GM23248 (cell line): ENCODE measurements at regions not wholly inside any gene's neighbourhood (a gene's known extent, or its start where the extent isn't known, plus 50 kb on each side); places are given as distances from the start of the nearest gene placed in this dataset.

Experiments
- EZH2 ChIP-seq: fragments of 200-600 bp; sonication (generic); IDR thresholded peaks from 2 replicates; pipeline ENCODE4 v1.6.1; 2018; ENCODE audit warnings: antibody characterized with exemption, mild to moderate bottlenecking; ENCODE audit not compliant: insufficient read depth, poor library complexity, severe bottlenecking
- EZH2phosphoT487 ChIP-seq: fragments of 200-600 bp; sonication (generic); IDR thresholded peaks from 2 replicates; pipeline ENCODE4 v1.6.1; 2018; ENCODE audit warnings: antibody characterized with exemption, moderate library complexity, mild to moderate bottlenecking, low read depth; ENCODE audit not compliant: insufficient read depth

- TF ChIP-seq EZH2: no peak
- TF ChIP-seq EZH2phosphoT487: no peak
These were observed 193.8 kb downstream of the ZC3H11B start for GRCh38 chr1:219419065-219419464.
